HK-2 (cell line): ENCODE measurements at regions not wholly inside any gene's neighbourhood (a gene's known extent, or its start where the extent isn't known, plus 50 kb on each side); places are given as distances from the start of the nearest gene placed in this dataset.
"Not testable (repeated sequence)": the region's sequence is repeated elsewhere in the genome, so short reads cannot be mapped to it uniquely, and the experiment has no call there.

Source experiments
- DNase-seq: peaks from one replicate; pipeline ENCODE4 v3.0.0-alpha.2; 2018; ENCODE audit not compliant: unreplicated experiment

GRCh38 chr14:22492622-22493542 lies 96.1 kb downstream of the DAD1 start:
- DNase-seq = no peak

DNA sequence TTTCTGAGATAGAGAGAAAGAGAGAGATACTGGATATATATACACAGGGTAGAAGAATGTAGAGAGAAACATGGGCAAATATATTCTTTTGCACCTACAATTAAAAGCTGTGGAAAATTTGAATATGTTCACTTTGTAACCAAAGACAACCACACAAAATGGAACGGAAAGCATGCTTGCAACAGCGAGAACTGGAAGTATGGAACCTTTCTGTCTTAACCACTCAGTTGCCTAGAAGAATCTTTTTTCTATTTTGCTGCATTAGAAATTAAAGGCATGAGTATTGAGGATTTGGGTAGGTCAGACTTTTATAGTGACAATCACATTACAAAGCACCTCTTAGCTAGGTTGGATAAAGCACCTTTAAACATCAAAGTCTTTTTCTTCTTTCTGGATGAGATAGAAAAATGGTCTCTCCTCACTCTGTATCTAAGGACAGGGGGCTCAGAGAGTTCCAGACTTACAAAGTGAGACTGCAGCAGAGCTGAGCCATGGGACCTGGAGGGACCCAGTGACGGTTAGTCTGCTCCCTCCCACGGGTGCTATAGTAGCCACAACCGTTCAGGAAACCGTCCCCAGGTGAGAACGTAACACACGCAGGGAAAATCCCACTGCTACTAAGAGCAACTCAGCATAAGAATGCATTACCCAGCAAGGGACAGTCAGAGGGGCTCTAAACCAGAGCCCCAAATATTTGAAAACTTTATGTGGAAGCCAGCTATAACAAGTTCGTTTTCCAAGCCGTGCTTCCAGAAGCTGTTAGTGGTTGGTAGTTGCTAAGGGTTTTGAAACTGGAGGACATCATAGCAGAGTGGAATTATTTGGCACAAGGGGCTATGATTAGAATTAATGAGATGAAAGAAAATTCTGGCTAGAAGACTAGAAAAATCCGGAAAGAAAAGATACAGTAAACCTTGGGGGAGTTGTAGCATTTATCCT lies 97.1 kb downstream of the DAD1 start:
- DNase-seq = no peak

DNA sequence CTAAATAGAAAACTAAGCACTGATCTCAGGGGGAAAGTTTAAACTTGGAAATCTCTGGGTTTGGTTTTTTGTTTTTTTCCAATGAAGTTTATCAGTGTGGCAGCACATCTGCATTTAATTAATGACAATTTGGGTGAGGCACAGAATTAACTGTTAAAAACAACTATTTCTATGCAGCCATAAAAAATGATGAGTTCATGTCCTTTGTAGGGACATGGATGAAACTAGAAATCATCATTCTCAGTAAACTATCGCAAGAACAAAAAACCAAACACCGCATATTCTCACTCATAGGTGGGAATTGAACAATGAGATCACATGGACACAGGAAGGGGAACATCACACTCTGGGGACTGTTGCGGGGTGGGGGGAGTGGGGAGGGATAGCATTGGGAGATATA lies 98.0 kb downstream of the DAD1 start:
- not testable (repeated sequence) for DNase-seq

DNA sequence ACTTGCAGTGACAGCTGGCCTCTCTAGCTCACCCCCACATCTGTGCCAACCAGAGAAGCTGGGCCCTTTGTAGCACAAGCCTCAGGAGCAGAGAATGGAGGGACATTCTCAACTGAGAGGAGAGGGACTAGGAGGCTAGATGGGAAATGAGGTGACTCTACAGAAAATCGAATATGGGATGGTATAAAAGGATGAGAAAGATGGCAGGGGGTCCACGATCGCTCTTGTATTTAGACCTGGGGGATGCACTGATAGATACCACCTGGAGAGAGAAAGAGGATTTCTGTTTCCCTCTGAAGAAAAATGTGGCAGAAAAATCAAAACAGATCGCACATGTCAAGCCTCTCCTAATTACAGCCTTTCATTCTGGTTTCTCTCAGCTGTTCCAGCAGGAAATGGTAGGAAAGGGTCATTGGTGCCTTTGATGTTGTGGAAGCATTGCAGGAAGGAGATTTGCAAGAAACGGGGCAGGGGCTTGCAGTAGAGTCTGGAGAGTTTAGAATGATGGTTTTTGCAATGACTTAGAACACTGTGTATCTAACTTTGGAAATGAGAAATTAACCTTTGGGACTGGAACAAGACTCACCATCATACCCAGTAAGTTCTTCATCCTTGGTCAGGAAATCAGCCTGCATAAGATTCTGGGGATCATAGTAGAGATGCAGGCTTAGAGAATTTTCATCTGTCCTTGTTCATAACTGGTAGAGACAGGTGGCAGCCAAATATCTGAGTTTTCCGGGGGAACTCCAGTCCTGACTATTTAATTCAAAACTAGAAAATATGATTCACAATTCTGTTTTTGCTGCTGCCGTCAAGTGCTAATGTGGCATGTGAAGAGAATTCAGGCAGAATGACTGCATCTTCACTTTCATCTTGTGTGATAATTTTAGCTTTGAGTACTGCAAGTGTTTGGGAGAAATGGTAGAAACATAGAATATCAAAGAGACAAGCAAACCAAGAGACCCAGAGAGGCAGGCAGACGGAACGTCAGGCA lies 98.8 kb downstream of the DAD1 start:
- DNase-seq = no peak

DNA sequence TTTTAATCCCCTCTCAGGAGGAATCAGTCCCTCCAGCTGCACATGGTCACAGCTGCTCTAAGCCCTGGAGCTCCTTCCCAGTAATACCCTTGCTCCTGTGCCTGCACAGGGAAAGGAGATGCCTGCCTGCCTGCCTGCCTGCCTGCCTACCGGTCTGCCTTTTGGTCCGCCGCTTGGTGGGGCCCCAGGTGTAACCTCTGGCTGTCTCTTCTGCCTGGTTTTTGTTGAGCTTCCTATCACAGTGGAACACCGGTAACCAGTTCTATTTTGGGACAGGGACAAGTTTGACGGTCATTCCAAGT lies 99.8 kb downstream of the DAD1 start:
- no peak for DNase-seq

DNA sequence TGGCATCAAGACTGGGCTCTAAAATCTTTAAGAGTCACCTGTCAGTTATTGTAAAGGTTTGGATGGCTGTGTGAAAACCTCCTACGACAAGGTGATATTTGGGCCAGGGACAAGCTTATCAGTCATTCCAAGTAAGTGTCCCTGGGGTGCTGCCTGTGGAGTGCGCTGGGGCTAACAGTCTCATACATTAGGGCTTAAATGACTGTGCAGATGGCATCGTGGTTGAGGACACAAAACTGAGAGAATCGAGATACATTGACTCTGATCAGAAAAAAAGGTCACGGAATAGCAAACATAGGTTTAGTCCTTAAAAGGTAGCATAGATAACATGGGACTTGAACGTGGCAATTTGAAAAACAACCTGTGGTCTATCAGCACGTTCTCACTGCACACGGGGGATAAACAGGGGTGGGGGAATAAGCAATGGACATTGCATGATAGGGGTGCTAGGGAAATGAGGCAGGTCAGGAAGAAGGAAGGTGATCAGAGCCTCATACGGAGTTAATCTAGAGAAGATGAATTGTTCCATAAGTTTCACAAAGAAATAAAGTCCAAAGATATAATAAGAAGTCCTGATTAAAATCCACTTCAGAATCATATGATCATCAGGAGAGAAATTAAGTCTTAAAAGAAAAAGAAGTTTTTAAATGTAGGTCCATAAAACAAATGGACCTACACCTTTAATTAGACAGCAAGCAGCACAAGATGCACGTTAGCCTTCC lies 100.3 kb downstream of the DAD1 start:
- no peak for DNase-seq

DNA sequence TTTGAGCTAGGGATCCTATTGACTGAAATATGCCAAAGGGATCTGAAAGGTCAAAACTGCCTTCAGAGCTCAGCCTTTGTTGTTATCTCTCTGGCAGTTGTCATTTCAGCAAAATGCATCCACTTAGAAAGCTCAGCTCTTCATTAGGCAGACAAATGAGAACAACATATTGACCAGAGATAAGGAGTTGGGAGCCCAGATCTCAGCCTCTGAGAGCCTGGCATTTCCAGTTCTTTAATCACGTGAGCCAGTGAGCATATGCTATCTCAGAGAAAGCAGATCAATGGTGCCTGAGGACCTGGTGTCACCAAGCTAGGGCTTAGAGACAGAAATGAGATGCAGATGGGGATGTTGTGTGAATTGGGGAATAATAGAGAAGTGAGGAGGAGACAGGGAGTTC lies 101.1 kb downstream of the DAD1 start:
- DNase-seq = no peak

DNA sequence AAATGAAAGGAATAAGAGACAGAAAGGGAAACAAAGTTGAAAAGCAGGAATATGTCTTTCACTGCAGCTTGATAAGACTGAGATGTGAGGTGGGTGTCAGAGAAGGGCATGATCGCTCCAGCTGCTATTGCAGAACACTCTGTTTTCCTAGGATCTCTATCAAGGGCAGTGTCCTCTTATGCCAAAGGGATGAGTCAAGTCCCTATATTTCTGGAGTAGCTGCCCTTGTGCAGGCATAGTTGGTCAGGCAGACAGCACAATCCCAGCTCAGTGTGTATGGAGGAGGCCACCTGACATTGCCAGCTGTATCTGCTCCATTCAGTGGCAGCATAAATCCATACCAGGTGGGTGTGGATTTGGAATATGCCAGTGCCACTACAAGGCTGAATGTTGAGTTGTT lies 101.6 kb downstream of the DAD1 start:
- no peak for DNase-seq

- no peak for DNase-seq
These were observed 102.3 kb downstream of the DAD1 start for GRCh38 chr14:22486675-22487074.

DNA sequence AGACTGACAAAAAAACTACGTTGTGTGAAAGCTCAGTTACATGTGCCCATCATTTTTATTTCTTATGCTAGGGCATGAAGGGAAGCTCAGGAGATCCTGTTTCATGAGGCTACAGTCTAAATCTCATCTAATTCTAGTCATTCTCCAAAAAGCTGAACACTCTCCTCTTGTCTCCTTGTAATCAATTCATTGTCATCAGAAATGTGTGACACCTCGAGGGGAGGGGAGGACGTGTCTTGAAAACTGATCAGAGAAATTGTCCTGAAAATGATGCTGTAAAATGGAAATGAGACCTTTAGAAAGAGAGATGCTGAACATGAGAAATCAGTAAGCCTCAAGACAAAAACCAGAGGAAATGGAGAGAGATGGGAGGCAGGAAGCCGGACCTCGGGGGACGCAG lies 103.4 kb downstream of the DAD1 start:
- no peak for DNase-seq

GRCh38 chr14:22485178-22485577 lies 103.8 kb downstream of the DAD1 start:
- no peak for DNase-seq

DNA sequence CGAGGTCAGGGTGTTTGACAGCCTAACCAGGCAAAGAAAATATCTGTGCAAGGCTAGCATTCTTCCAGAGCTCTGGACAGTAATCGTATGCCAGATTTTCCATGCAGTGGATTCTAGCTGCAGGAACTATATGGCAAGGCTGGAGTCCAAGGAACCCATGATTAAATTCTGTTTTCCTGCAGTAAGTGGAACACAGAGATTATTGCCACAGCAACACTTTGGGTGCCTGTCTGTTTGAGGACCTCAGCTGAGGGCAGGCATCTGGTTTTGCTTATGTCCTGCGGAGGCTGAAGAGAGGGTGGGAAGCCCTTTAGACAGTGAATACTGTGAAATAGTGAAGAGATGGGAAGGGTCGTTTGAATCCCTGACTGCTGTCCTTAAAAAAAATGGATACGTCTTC lies 104.4 kb downstream of the DAD1 start:
- no peak for DNase-seq

- no peak for DNase-seq
These were observed 105.0 kb downstream of the DAD1 start for GRCh38 chr14:22483863-22484593.

DNA sequence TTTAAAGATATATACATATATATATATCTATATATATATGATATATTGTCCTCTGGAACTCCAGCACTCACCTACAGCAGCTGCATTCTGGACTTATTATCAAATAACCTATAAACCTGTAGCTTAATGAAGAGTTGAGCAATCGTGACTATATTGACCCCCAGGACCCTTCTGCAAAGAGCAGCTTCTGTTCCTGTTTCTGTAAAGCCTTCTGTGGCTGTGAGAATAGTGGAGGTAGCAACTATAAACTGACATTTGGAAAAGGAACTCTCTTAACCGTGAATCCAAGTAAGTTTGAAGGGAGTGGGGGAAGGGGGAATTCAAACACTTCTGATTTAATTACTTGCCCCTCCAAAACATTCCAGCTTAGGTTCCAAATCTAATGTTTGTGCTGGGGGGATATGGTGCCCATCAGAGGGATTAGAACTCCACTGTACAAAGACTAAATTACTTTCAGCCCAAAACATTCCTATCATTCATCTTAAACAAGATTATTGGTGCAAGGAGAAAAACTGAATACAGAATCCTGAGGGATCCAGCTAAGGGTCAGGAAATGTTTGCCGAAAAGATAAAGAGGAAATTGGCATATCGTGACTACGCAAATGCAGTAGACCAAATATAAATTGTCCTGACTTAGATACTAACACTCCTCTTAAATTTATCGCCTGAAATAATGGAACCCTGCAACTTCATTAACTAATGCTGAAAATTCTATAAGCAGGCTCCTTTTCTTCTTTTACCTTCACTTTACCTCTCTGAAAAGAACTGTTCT lies 106.1 kb downstream of the DAD1 start:
- DNase-seq = no peak

DNA sequence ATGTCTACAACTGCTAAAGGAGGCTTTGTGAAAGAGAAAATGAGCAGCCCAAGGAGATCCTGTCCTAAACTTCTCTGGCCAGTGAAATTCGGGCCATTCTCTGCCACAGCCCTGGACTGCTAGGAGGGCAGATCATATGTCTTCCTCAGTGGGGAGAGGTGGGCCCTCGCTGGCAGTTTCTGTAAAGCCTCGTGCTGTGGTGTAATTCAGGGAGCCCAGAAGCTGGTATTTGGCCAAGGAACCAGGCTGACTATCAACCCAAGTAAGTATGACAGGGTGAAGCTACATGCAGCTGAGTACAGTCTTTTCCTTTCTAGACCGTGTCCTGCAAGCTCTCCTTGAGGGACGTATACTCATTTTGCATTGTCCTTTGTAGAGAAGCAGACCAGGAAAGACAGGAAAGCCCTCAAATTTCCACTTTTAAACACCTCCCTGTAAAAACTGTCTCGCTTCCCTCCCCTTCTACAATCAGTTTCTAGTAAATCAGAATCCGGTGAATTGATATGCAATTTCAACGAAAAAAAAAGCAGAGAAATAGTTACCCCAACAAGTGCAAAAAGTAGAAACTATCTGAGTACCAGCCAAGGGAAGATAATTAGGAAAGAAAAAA lies 106.8 kb downstream of the DAD1 start:
- DNase-seq = no peak

GRCh38 chr14:22481546-22481945 lies 107.5 kb downstream of the DAD1 start:
- DNase-seq = no peak

GRCh38 chr14:22479776-22480464 lies 109.1 kb downstream of the DAD1 start:
- no peak for DNase-seq

GRCh38 chr14:22479132-22479531 lies 109.9 kb downstream of the DAD1 start:
- DNase-seq = no peak

DNA sequence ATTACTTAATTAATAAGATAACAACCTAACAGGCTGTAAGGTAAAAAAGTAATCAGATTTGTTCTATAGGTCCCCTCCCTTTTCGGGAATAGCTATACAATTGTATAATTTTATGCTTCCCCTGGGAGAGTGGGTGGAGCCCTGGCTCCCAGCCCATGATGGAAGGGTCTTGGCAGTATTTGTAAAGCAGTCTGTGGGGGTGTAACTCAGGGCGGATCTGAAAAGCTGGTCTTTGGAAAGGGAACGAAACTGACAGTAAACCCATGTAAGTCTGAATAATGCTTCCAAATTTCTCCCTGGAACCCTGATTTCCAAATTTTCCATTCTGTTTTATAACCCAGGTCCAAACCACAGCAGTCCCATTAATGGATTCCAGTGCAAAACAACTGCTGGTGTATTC lies 110.4 kb downstream of the DAD1 start:
- DNase-seq = no peak
